NCI-H82 (cell line): ENCODE measurements at regions not wholly inside any gene's neighbourhood (a gene's known extent, or its start where the extent isn't known, plus 50 kb on each side); places are given as distances from the start of the nearest gene placed in this dataset.

Experiments used
- DNase-seq: peaks from one replicate; lab custom pipeline; 2025; lab: John Stamatoyannopoulos, UW

- DNase-seq: peak; percentile 83
These were observed 70.5 kb downstream of the FAM217A start for GRCh38 chr6:4008324-4009047.

GRCh38 chr6:4009486-4009885 lies 69.5 kb downstream of the FAM217A start:
- DNase-seq: no peak

GRCh38 chr6:4010048-4010447 lies 68.9 kb downstream of the FAM217A start:
- DNase-seq: no peak

GRCh38 chr6:4010689-4011090 lies 68.2 kb downstream of the FAM217A start:
- DNase-seq: no peak

GRCh38 chr6:4012826-4013225 lies 66.1 kb downstream of the FAM217A start:
- DNase-seq: no peak

- peak; percentile 50 for DNase-seq
These were observed 61.7 kb downstream of the FAM217A start for GRCh38 chr6:4017058-4017739.

- peak; percentile 98 for DNase-seq
These were observed 61.1 kb downstream of the FAM217A start for GRCh38 chr6:4017834-4018170.

- peak; percentile 99 for DNase-seq
These were observed 60.6 kb downstream of the FAM217A start for GRCh38 chr6:4018171-4018923.
